ENCODE measurements at regions not wholly inside any gene's neighbourhood (a gene's known extent, or its start where the extent isn't known, plus 50 kb on each side); places are given as distances from the start of the nearest gene placed in this dataset.
"Not testable (repeated sequence)": the region's sequence is repeated elsewhere in the genome, so short reads cannot be mapped to it uniquely, and the experiment has no call there.

DNA sequence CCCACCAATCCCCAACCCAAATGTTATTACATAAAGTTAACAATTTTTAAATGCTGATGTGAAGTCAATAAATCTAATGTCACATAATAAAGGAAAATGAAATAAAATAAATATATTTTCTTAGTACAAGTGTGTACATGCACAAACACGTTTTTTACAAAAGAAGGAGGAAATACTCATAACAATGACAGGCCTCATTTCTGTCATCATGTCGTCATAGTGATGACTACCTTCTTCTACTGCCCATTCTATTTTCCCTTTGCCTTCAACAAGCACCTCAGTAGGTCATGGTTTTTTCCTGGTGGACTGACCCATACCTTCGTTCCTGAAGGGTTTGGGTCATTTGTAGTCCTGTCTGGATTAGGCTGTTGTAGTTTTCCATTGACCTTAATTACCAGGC, 185.3 kb upstream of the IPO5 start:
- H3K36me3 ChIP-seq (replicated peaks; ENCODE audit: insufficient read depth, low read depth): no peaks in the 10 kb centered on the region
- no peaks in the 10 kb centered on the region for H3K79me2 ChIP-seq
- no peaks in the 10 kb centered on the region for H3K9me3 ChIP-seq (ENCODE audit: low read depth)
- no peaks in the 10 kb centered on the region for H3K4me1 ChIP-seq (ENCODE audit: insufficient read depth)
- no peak overlapping the region for H2AFZ ChIP-seq
- TF ChIP-seq, protein P1, sequence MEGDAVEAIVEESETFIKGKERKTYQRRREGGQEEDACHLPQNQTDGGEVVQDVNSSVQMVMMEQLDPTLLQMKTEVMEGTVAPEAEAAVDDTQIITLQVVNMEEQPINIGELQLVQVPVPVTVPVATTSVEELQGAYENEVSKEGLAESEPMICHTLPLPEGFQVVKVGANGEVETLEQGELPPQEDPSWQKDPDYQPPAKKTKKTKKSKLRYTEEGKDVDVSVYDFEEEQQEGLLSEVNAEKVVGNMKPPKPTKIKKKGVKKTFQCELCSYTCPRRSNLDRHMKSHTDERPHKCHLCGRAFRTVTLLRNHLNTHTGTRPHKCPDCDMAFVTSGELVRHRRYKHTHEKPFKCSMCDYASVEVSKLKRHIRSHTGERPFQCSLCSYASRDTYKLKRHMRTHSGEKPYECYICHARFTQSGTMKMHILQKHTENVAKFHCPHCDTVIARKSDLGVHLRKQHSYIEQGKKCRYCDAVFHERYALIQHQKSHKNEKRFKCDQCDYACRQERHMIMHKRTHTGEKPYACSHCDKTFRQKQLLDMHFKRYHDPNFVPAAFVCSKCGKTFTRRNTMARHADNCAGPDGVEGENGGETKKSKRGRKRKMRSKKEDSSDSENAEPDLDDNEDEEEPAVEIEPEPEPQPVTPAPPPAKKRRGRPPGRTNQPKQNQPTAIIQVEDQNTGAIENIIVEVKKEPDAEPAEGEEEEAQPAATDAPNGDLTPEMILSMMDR (IDR thresholded peaks at IDR 0.05; ENCODE audit: poor library complexity): no peak
- TF ChIP-seq EZH2 (IDR thresholded peaks at IDR 0.05; ENCODE audit: borderline replicate concordance) (no peak), EZH2phosphoT487 (IDR thresholded peaks at IDR 0.05; ENCODE audit: low read depth, severe bottlenecking, unreplicated experiment) (no peak)
- no peak for DNase-seq (ENCODE audit: low spot score)
- H3K4me2 ChIP-seq: no peak overlapping the region
- no peak overlapping the region for H3K27ac ChIP-seq
- WGBS (ENCODE audit: low lambda C conversion rate, missing lambda C conversion rate): 67% methylated on average over 3 of the region's 3 CpGs
- no peak overlapping the region for H3K4me3 ChIP-seq
- no peaks in the 10 kb centered on the region for H4K20me1 ChIP-seq (ENCODE audit: insufficient read depth, poor library complexity, severe bottlenecking)
- no peaks in the 10 kb centered on the region for H3K27me3 ChIP-seq
- no peaks in the 10 kb centered on the region for H3K9me2 ChIP-seq (replicated peaks; ENCODE audit: insufficient read depth)

DNA sequence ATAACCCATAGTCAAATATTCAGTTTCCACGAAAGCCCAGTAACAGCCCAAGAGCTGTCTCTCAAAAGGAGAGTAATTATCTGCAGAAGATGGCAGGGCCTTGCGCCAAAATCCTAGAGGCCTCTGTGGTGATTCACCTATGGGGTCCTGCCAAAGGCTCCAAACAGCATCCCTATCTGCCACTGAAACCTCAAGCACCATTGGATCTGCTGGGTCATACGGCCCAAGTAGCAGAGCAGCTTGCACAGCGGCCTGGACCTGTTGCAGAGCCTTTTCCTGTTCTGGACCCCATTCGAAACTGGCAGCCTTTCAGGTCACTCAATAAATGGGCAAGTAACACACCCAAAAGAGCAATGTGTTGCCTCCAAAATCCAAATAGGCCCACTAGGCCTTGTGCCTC, 183.2 kb upstream of the IPO5 start:
- H3K27me3 ChIP-seq; H3K27ac ChIP-seq; H3K9me3 ChIP-seq (ENCODE audit: low read depth); H3K79me2 ChIP-seq; H2AFZ ChIP-seq; H4K20me1 ChIP-seq (ENCODE audit: insufficient read depth, poor library complexity, severe bottlenecking); DNase-seq (ENCODE audit: low spot score); H3K4me2 ChIP-seq; H3K36me3 ChIP-seq (replicated peaks; ENCODE audit: insufficient read depth, low read depth); H3K9me2 ChIP-seq (replicated peaks; ENCODE audit: insufficient read depth); H3K4me1 ChIP-seq (ENCODE audit: insufficient read depth); H3K4me3 ChIP-seq: not testable (repeated sequence)
- 90% methylated on average over 5 of the region's 5 CpGs for WGBS (ENCODE audit: low lambda C conversion rate, missing lambda C conversion rate)

DNA sequence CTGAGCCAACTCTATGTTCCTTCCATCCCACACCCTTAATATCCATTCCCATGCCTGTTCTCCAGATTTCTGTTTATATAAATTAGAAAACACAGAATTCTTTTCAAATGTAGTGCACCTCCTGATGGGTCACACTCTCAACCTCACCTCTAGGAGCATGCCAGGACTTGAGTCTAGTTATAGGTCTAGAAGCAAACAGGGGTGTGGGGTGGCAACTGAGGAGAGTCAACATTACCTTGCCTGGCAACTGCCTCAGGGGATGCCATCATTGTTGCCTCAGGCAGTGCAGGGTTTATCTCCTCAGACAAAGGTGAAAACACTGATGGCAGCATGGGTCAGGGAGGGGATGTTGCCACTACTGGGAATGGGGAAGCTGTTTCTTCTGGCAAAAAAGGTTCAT, 181.0 kb upstream of the IPO5 start:
- not testable (repeated sequence) for DNase-seq (ENCODE audit: low spot score); H3K27ac ChIP-seq; H3K9me3 ChIP-seq (ENCODE audit: low read depth); H3K4me1 ChIP-seq (ENCODE audit: insufficient read depth); H4K20me1 ChIP-seq (ENCODE audit: insufficient read depth, poor library complexity, severe bottlenecking); H3K4me2 ChIP-seq; H3K9me2 ChIP-seq (replicated peaks; ENCODE audit: insufficient read depth); H3K4me3 ChIP-seq; H2AFZ ChIP-seq; H3K36me3 ChIP-seq (replicated peaks; ENCODE audit: insufficient read depth, low read depth); H3K79me2 ChIP-seq; H3K27me3 ChIP-seq

DNA sequence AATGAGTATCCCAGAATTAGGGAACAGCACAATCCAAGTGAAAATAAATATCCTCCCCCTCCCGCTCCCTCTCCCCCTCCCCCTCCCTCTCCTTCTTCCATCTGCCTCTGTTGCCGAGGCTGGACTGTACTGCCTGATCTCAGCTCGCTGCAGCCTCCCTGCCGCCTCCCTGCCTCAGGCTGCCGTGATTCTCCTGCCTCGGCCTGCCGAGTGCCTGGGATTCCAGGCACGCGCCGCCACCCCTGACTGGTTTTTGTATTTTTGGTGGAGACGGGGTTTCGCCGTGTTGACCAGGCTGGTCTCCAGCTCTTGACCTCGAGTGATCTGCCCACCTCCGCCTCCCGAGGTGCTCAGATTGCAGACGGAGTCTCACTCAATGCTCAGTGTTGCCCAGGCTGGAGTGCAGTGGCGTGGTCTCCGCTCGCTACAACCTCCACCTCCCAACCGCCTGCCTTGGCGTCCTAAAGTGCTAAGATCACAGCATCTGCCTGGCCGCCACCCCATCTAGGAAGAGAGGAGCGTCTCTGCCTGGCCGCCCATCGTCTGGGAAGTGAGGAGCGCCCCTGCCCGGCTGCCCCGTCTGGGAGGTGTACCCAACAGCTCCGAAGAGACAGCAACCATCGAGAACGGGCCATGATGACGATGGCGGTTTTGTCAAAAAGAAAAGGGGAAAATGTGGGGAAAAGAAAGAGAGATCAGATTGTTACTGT, 178.9 kb upstream of the IPO5 start:
- H3K4me3 ChIP-seq; H3K9me3 ChIP-seq (ENCODE audit: low read depth); H3K4me2 ChIP-seq; H3K27ac ChIP-seq; H4K20me1 ChIP-seq (ENCODE audit: insufficient read depth, poor library complexity, severe bottlenecking); H3K4me1 ChIP-seq (ENCODE audit: insufficient read depth); DNase-seq (ENCODE audit: low spot score); H3K79me2 ChIP-seq; H3K9me2 ChIP-seq (replicated peaks; ENCODE audit: insufficient read depth); H2AFZ ChIP-seq; H3K27me3 ChIP-seq; H3K36me3 ChIP-seq (replicated peaks; ENCODE audit: insufficient read depth, low read depth): not testable (repeated sequence)
- WGBS (ENCODE audit: low lambda C conversion rate, missing lambda C conversion rate): 98% methylated on average over 33 of the region's 34 CpGs

DNA sequence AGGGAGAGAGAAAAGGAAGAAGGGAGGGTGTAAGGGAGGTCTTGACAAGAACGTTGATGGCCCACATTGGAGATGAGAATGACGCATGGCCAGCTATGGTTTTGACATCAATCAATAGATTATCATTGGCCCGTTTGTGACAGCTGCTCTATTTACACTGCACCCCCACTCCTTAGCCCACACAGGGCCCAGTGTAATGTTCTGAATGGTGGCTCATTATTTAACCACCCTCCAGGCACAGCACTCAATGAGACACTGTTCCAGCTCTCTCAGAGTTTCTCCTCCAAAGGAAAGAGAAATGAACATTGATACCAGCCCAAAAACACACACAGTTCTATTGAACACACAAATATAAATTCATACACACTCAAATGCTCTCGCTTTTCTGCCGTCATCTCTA, 173.0 kb upstream of the IPO5 start:
- DNase-seq (ENCODE audit: low spot score): no peak
- no peak for TF ChIP-seq EZH2 (IDR thresholded peaks at IDR 0.05; ENCODE audit: borderline replicate concordance)
- TF ChIP-seq EZH2phosphoT487 (IDR thresholded peaks at IDR 0.05; ENCODE audit: low read depth, severe bottlenecking, unreplicated experiment): no peak
- TF ChIP-seq, protein P1 (IDR thresholded peaks at IDR 0.05; ENCODE audit: poor library complexity): no peak
- H3K27ac ChIP-seq: no peak overlapping the region
- WGBS (ENCODE audit: low lambda C conversion rate, missing lambda C conversion rate): 84% methylated on average over 5 of the region's 5 CpGs
- no peaks in the 10 kb centered on the region for H3K79me2 ChIP-seq
- H2AFZ ChIP-seq: no peak overlapping the region
- no peaks in the 10 kb centered on the region for H3K27me3 ChIP-seq
- no peaks in the 10 kb centered on the region for H3K36me3 ChIP-seq (replicated peaks; ENCODE audit: insufficient read depth, low read depth)
- H3K9me3 ChIP-seq (ENCODE audit: low read depth): no peaks in the 10 kb centered on the region
- H3K9me2 ChIP-seq (replicated peaks; ENCODE audit: insufficient read depth): no peaks in the 10 kb centered on the region
- H3K4me1 ChIP-seq (ENCODE audit: insufficient read depth): no peaks in the 10 kb centered on the region
- no peak overlapping the region for H3K4me2 ChIP-seq
- no peak overlapping the region for H3K4me3 ChIP-seq
- H4K20me1 ChIP-seq (ENCODE audit: insufficient read depth, poor library complexity, severe bottlenecking): no peaks in the 10 kb centered on the region

Measured in hepatocyte (in vitro differentiated cells).